ENCODE measurements at regions not wholly inside any gene's neighbourhood (a gene's known extent, or its start where the extent isn't known, plus 50 kb on each side); places are given as distances from the start of the nearest gene placed in this dataset.
A peak's percentile ranks its signal among the peaks of the same experiment; 100 is the strongest.
"Not testable (repeated sequence)": the region's sequence is repeated elsewhere in the genome, so short reads cannot be mapped to it uniquely, and the experiment has no call there.

DNA sequence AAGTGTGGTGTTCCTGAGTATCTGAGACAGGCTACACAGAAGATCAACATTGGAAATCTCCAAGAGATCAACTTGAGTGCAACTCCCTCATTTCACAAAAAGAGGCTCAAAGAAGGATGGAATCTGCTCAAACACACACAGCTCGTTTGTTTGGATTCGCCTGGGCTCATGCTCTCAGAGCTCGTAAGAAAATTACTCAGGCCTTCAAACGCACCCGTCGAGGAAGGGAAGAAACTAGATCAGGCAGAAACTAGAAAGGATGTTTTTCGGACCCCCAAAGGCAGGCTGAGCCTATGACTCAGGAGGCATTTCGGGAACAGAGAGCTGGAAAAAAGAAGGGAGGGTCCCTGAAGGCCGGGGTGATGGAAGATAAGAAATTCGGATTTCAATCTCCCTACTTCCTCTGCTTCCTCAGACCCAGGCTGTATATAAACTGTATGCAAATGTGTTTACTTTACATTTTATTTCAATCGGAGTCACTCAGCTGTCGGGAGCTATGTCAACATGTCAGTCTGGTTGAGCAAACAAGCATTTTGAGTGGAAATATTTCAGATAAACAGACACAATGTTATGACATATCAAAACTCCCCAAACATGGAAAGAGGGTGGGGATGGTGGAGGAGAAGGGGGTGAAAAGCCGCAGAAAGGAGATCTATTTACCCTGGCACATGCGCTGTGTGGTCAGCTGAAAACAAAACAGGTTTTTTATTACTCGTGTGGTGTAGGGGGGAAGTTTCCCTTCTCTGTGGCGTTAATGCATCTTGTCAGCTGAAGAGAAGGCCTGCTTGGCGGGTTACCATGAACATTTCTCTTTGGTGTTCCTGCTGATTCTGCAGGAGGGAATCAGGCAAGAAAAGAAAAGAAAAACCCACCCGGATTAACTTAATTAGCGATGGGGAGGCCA is 129.1 kb upstream of the TBX3 start:
- peak overlapping the region; percentile 18 for H3K4me3 ChIP-seq (ENCODE audit: low read depth, low read length)
- in situ Hi-C loops (cut with HindIII; ENCODE audit: low sequenced_read_pairs), result no loop called here
- TF ChIP-seq, protein P1, sequence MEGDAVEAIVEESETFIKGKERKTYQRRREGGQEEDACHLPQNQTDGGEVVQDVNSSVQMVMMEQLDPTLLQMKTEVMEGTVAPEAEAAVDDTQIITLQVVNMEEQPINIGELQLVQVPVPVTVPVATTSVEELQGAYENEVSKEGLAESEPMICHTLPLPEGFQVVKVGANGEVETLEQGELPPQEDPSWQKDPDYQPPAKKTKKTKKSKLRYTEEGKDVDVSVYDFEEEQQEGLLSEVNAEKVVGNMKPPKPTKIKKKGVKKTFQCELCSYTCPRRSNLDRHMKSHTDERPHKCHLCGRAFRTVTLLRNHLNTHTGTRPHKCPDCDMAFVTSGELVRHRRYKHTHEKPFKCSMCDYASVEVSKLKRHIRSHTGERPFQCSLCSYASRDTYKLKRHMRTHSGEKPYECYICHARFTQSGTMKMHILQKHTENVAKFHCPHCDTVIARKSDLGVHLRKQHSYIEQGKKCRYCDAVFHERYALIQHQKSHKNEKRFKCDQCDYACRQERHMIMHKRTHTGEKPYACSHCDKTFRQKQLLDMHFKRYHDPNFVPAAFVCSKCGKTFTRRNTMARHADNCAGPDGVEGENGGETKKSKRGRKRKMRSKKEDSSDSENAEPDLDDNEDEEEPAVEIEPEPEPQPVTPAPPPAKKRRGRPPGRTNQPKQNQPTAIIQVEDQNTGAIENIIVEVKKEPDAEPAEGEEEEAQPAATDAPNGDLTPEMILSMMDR (IDR thresholded peaks at IDR 0.05; ENCODE audit: low read depth, low read length), result no peak
- DNase-seq (ENCODE audit: low read depth, low spot score), result peak; percentile 57

DNA sequence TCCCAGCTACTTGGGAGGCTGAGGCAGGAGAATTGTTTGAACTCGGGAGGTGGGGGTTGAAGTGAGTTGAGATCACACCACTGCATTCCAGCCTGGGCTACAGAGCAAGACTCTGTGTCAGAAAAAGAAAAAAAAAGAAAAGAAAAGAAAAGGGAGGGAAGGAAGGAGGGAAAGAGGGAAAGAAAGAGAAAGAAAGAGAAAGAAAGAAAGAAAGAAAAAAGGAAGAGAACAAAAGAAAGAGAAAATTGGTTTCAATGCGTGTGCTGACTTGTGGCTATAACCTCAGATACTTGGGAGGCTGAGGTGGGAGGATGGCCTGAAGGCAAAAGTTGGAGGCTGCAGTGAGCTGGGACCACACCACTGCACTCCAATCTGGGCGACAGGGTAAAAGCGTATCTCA is 128.4 kb upstream of the TBX3 start:
- in situ Hi-C loops (cut with HindIII; ENCODE audit: low sequenced_read_pairs), result no loop called here
- no peak for DNase-seq (ENCODE audit: low read depth, low spot score)
- no peak overlapping the region for H3K4me3 ChIP-seq (ENCODE audit: low read depth, low read length)
- TF ChIP-seq, protein P1 (IDR thresholded peaks at IDR 0.05; ENCODE audit: low read depth, low read length), result no peak

DNA sequence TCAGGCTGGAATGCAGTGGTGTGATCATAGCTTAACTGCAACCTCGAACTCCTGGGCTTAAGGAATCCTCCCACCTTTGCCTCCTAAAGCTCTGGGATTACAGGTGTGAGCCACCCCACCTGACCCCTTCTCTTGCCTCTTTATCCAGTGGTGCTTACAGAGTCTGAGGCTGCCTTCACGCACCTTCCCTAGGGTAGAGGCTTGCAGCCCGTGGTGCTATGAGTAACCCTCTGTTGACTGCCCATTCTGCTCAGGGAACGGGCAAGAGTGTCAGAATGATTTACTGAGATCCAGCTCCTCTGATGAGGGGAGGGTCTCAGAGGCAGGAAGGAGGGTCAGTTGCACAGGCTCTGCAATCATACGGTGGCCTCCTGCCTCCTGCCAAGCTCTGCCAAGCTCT is 125.1 kb upstream of the TBX3 start:
- DNase-seq (ENCODE audit: low read depth, low spot score), result no peak
- in situ Hi-C loops (cut with HindIII; ENCODE audit: low sequenced_read_pairs), result no loop called here
- H3K4me3 ChIP-seq (ENCODE audit: low read depth, low read length), result no peak overlapping the region
- TF ChIP-seq, protein P1 (IDR thresholded peaks at IDR 0.05; ENCODE audit: low read depth, low read length), result no peak

DNA sequence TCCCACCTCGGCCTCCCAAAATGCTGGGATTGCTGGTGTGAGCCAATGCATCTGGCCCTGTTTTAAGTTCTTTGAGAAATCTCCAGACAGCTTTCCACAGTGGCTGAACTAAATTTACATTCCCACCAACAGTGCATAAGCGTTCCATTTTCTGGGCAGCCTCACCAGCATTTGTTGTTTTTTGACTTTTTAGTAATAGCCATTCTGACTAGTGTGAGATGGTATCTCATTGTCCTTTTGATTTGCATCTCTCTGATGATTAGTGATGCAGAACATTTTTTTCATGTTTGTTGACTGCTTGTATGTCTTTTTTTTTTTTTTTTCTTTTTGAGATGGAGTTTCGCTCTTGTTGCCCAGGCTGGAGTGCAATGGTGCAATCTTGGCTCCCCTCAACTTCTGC is 117.4 kb upstream of the TBX3 start:
- in situ Hi-C loops (cut with HindIII; ENCODE audit: low sequenced_read_pairs); DNase-seq (ENCODE audit: low read depth, low spot score); H3K4me3 ChIP-seq (ENCODE audit: low read depth, low read length): not testable (repeated sequence)

GRCh38 chr12:114800566-114800965 is 116.6 kb upstream of the TBX3 start:
- H3K4me3 ChIP-seq (ENCODE audit: low read depth, low read length); in situ Hi-C loops (cut with HindIII; ENCODE audit: low sequenced_read_pairs): not testable (repeated sequence)
- DNase-seq (ENCODE audit: low read depth, low spot score), result peak; percentile 29

DNA sequence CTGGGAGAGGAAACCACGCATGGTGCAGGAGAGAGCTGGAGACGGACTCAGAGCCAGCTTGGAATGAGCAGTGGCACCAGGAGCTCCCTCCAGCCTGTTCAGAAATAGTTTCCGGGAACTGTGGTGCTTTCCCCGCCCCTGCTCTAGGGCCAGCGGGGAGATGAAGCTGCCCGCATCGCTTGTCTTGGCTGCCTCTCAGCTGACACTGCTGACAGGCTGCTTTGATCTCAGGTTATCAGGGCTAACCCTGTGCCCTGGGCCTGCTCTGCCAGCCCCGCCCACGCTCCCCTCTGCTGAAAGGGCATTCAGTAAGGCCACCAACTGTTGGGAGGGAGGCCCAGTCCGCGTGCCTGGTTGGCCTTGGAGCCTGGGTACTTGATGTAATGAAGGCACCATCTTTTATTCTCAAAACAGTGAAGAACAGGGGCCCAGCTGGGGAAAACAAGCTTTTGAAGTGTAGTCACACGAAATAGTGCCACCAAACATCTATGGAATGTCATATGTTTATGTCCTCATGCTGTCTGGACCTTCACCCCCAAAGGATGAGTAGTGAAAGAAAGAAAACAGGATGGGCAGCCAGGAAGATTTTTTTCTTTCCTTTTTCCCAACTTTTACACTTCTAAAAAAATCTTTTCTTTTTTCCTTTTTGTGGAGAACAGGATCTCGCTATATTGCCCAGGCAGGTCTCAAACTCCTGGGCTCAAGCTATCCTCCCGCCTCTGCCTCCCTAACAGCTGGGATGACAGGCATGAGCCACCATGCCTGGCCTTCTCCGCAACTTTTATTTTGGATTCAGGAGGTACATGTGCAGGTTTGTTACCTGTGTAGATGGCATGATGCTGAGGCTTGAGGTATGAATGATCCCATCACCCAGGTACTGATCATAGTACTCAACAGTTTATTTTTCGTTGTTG is 115.9 kb upstream of the TBX3 start:
- H3K4me3 ChIP-seq (ENCODE audit: low read depth, low read length), result no peak overlapping the region
- in situ Hi-C loops (cut with HindIII; ENCODE audit: low sequenced_read_pairs), result no loop called here
- DNase-seq (ENCODE audit: low read depth, low spot score), result no peak
- TF ChIP-seq, protein P1 (IDR thresholded peaks at IDR 0.05; ENCODE audit: low read depth, low read length), result no peak

- in situ Hi-C loops (cut with HindIII; ENCODE audit: low sequenced_read_pairs), result no loop called here
- DNase-seq (ENCODE audit: low read depth, low spot score), result no peak
- TF ChIP-seq, protein P1 (IDR thresholded peaks at IDR 0.05; ENCODE audit: low read depth, low read length), result no peak
- H3K4me3 ChIP-seq (ENCODE audit: low read depth, low read length), result no peak overlapping the region
Measured at GRCh38 chr12:114794049-114794558, 110.1 kb upstream of the TBX3 start.

All from astrocyte of the spinal cord (primary cell).